HepG2 (cell line): ENCODE measurements at regions not wholly inside any gene's neighbourhood (a gene's known extent, or its start where the extent isn't known, plus 50 kb on each side); places are given as distances from the start of the nearest gene placed in this dataset.

Experiments
- ATAC-seq: fragments of 200-7000 bp; cut with Tn5 transposase; 3 replicates; pipeline ENCODE4 v1.9.1; 2020; ENCODE audit warnings: mild to moderate bottlenecking, moderate library complexity
- BruUV-seq: library from RNA; stranded (reverse); fragments of 400-500 nt; replicated peaks from 2 replicates; lab custom pipeline; 2021; lab: Mats Ljungman, UMichigan
- CTCF ChIA-PET: fragments of 300-600 bp; formaldehyde crosslinking; extraction: SDS; loops from one replicate; lab custom pipeline; 2021; ENCODE audit warnings: low total read pairs, inconsistent platforms, low intra/inter-chr PET ratio; lab: Yijun Ruan, JAX
- POLR2A ChIA-PET: fragments of 350-600 bp; sonication (Branson Sonifier 250); formaldehyde crosslinking; loops from one replicate; lab custom pipeline; 2020; ENCODE audit warnings: antibody characterized with exemption, inconsistent platforms; lab: Yijun Ruan, JAX
- DNase-seq: peaks from one replicate; pipeline ENCODE4 v3.0.0-alpha.2; 2015; ENCODE audit warnings: low spot score
- FAIRE-seq: peaks from 3 replicates; lab custom pipeline; 2011; peaks lifted over from hg19 to GRCh38; lab: Jason Lieb, UNC
- H2AFZ ChIP-seq: one replicate; pipeline ENCODE4 v1.6.1; 2011; ENCODE audit warnings: low read length, inconsistent platforms
- H3K27ac ChIP-seq: fragments of 300-600 bp; 3 replicates; pipeline ENCODE4 v1.8.0; 2011; ENCODE audit warnings: mixed run types, mild to moderate bottlenecking, mixed read lengths, low read length, inconsistent platforms; ENCODE audit not compliant: insufficient read depth; ENCODE audit errors: extremely low read length
- H3K27me3 ChIP-seq, 2 experiments: fragments of 200-600 bp in 1 of 2; 2 replicates in 1 of 2; 3 replicates in 1 of 2; pipeline versions ENCODE4 v1.6.0 to v1.8.0; 2011; ENCODE audit warnings: low read length in 2 of 2, mild to moderate bottlenecking in 2 of 2, moderate library complexity in 2 of 2, inconsistent platforms in 1 of 2; ENCODE audit not compliant: insufficient read depth in 2 of 2, control insufficient read depth in 1 of 2
- H3K36me3 ChIP-seq, 2 experiments: fragments of 200-600 bp in 1 of 2; replicated peaks in 1 of 2; 2 replicates in 1 of 2; 3 replicates in 1 of 2; pipeline versions ENCODE4 v1.5.1 to v1.8.0; 2011; ENCODE audit warnings: low read length in 2 of 2, inconsistent platforms in 1 of 2; ENCODE audit not compliant: insufficient read depth in 2 of 2, control insufficient read depth in 1 of 2
- H3K4me1 ChIP-seq: 2 replicates; pipeline ENCODE4 v1.5.1; 2012; ENCODE audit warnings: low read length, inconsistent platforms; ENCODE audit not compliant: insufficient read depth
- H3K4me2 ChIP-seq: 2 replicates; pipeline ENCODE4 v1.6.0; 2011; ENCODE audit warnings: low read depth, low read length, inconsistent platforms
- H3K4me3 ChIP-seq, 3 experiments: fragments of 200-600 bp in 1 of 3; sonication (generic), shearing (Covaris generic) in 1 of 3; replicated peaks in 1 of 3; 2 replicates each; pipeline ENCODE4 v1.5.1; 2011 to 2016; ENCODE audit warnings: low read length in 3 of 3, inconsistent platforms in 2 of 3, low read depth in 2 of 3, mild to moderate bottlenecking in 2 of 3, control low read depth in 1 of 3, mixed read lengths in 1 of 3; ENCODE audit not compliant: insufficient read depth in 1 of 3
- H3K79me2 ChIP-seq: one replicate; pipeline ENCODE4 v1.6.1; 2011; ENCODE audit warnings: low read length, inconsistent platforms; ENCODE audit not compliant: insufficient read depth
- H3K9ac ChIP-seq: 2 replicates; pipeline ENCODE4 v1.6.0; 2011; ENCODE audit warnings: mild to moderate bottlenecking, low read depth, low read length, inconsistent platforms; ENCODE audit not compliant: insufficient read depth
- H3K9me3 ChIP-seq: 2 replicates; pipeline ENCODE4 v1.5.1; 2012; ENCODE audit warnings: mild to moderate bottlenecking, low read length
- H4K20me1 ChIP-seq: 2 replicates; pipeline ENCODE4 v1.6.0; 2011; ENCODE audit warnings: inconsistent platforms, mild to moderate bottlenecking, low read length, moderate library complexity; ENCODE audit not compliant: insufficient read depth
- AHR ChIP-seq: IDR thresholded peaks from 2 replicates; pipeline ENCODE4 v1.6.1; 2018; ENCODE audit warnings: missing genetic modification reagents, missing compliant biosample characterization
- ARID5B ChIP-seq: IDR thresholded peaks from 2 replicates; pipeline ENCODE4 v1.4.0; 2020; ENCODE audit warnings: mild to moderate bottlenecking, missing genetic modification reagents
- CCDC6 ChIP-seq: sonication (generic); formaldehyde crosslinking; IDR thresholded peaks from 2 replicates; pipeline ENCODE4 v1.8.1; 2022; ENCODE audit warnings: mild to moderate bottlenecking, missing genetic modification reagents, moderate library complexity
- DNMT3B ChIP-seq: conservative IDR thresholded peaks from 2 replicates; pipeline ENCODE4 v1.6.1; 2016; ENCODE audit warnings: missing biosample characterization, control low read depth
- FOXK1 ChIP-seq: sonication (generic); formaldehyde crosslinking; IDR thresholded peaks from 2 replicates; pipeline ENCODE4 v1.4.0; 2020; ENCODE audit warnings: low read depth, missing genetic modification reagents, borderline replicate concordance
- IKZF4 ChIP-seq: sonication (generic); formaldehyde crosslinking; IDR thresholded peaks from 2 replicates; pipeline ENCODE4 v1.5.1; 2020; ENCODE audit warnings: borderline replicate concordance, mild to moderate bottlenecking, low read depth, missing genetic modification reagents; ENCODE audit errors: not compliant biosample characterization
- IKZF5 ChIP-seq: IDR thresholded peaks from 2 replicates; pipeline ENCODE4 v1.6.1; 2018; ENCODE audit warnings: missing genetic modification reagents, mild to moderate bottlenecking, missing compliant biosample characterization
- MBNL3 ChIP-seq: fragments of 250-450 bp; sonication (Bioruptor Pico); conservative IDR thresholded peaks from 2 replicates; pipeline ENCODE4 v1.8.0; 2022; ENCODE audit warnings: mild to moderate bottlenecking, inconsistent platforms
- NKX3-1 ChIP-seq: sonication (generic); formaldehyde crosslinking; IDR thresholded peaks from 2 replicates; pipeline ENCODE4 v1.5.0; 2020; ENCODE audit warnings: missing genetic modification reagents
- PRMT3 ChIP-seq: sonication (generic); formaldehyde crosslinking; IDR thresholded peaks from 2 replicates; pipeline ENCODE4 v1.8.1; 2022; ENCODE audit warnings: low read depth, mild to moderate bottlenecking, moderate library complexity, missing genetic modification reagents, borderline replicate concordance
- ZBTB42 ChIP-seq: sonication (generic); formaldehyde crosslinking; IDR thresholded peaks from 2 replicates; pipeline ENCODE4 v1.5.0; 2020; ENCODE audit warnings: mild to moderate bottlenecking, missing genetic modification reagents
- ZBTB49 ChIP-seq: sonication (generic); formaldehyde crosslinking; IDR thresholded peaks from 2 replicates; pipeline ENCODE4 v1.4.0; 2020; ENCODE audit warnings: missing genetic modification reagents, borderline replicate concordance
- ZNF235 ChIP-seq: sonication (generic); formaldehyde crosslinking; IDR thresholded peaks from 2 replicates; pipeline ENCODE4 v1.8.1; 2023; ENCODE audit warnings: mild to moderate bottlenecking, missing genetic modification reagents, borderline replicate concordance
- ZNF550 ChIP-seq: sonication (generic); formaldehyde crosslinking; IDR thresholded peaks from 2 replicates; pipeline ENCODE4 v1.4.0; 2020; ENCODE audit warnings: mild to moderate bottlenecking, missing genetic modification reagents, borderline replicate concordance
- ZNF569 ChIP-seq: sonication (generic); formaldehyde crosslinking; IDR thresholded peaks from 2 replicates; pipeline ENCODE4 v1.5.0; 2020; ENCODE audit warnings: mild to moderate bottlenecking, missing genetic modification reagents, moderate library complexity, borderline replicate concordance
- ZNF724P ChIP-seq: sonication (generic); formaldehyde crosslinking; IDR thresholded peaks from 2 replicates; pipeline ENCODE4 v1.8.0; 2022; ENCODE audit warnings: missing genetic modification reagents, borderline replicate concordance
- WGBS: methylation state at CpG from one replicate; pipeline ENCODE4 v1.1.6; 2017; ENCODE audit warnings: low lambda C conversion rate; 5-methylcytosine and 5-hydroxymethylcytosine counted together
- in situ Hi-C: cut with HindIII; loops from 2 replicates; pipeline ENCODE4 v1.10.0; 2017; ENCODE audit warnings: low pct_unique_long_range_greater_than_20kb; ENCODE audit not compliant: extremely low pct_ligation_motif_present
- intact Hi-C: fragments of 100-400 bp; cut with micrococcal nuclease; formaldehyde crosslinking; loops from one replicate; pipeline ENCODE4 v1.10.0; 2022; ENCODE audit not compliant: unreplicated experiment

- no peaks in the 10 kb centered on the region for H3K36me3 ChIP-seq
- no peak overlapping the region for H3K27ac ChIP-seq
- no peak for TF ChIP-seq FOXK1 (CRISPR knock-in tag)
- TF ChIP-seq ZBTB42 (CRISPR knock-in tag), result no peak
- TF ChIP-seq MBNL3, result no peak
- TF ChIP-seq ZNF724P (CRISPR knock-in tag), result no peak
- no peak for TF ChIP-seq AHR (CRISPR knock-in tag)
- no peak for TF ChIP-seq ZNF235 (CRISPR knock-in tag)
- TF ChIP-seq ZBTB49 (CRISPR knock-in tag), result no peak
- TF ChIP-seq ARID5B (CRISPR knock-in tag), result no peak
- no peak for TF ChIP-seq IKZF5 (CRISPR knock-in tag)
- TF ChIP-seq ZNF569, result no peak
- no peak for TF ChIP-seq IKZF4 (CRISPR knock-in tag)
- no peak for TF ChIP-seq PRMT3 (CRISPR knock-in tag)
- TF ChIP-seq ZNF550, result no peak
- no peak for TF ChIP-seq DNMT3B
- TF ChIP-seq NKX3-1 (CRISPR knock-in tag), result no peak
- no peak for TF ChIP-seq CCDC6 (CRISPR knock-in tag)
- BruUV-seq, result no TSS peak
- DNase-seq (no peak), ATAC-seq (no peak), FAIRE-seq (no peak)
- H3K9me3 ChIP-seq, result no peaks in the 10 kb centered on the region
- in situ Hi-C loops (no loop called here), intact Hi-C loops (no loop called here)
- ChIA-PET POLR2A (no interaction called here), CTCF (no interaction called here)
- 0% methylated on average over 1 of the region's 1 CpG for WGBS
- no peak overlapping the region for H3K9ac ChIP-seq
- no peaks in the 10 kb centered on the region for H4K20me1 ChIP-seq
- H3K79me2 ChIP-seq, result no peaks in the 10 kb centered on the region
- no peaks in the 10 kb centered on the region for H3K4me1 ChIP-seq
- no peaks in the 10 kb centered on the region for H3K27me3 ChIP-seq
- no peak overlapping the region for H2AFZ ChIP-seq
- H3K4me3 ChIP-seq, result no peak overlapping the region
- H3K4me2 ChIP-seq, result no peak overlapping the region
These were observed 201.3 kb upstream of the RARB start for GRCh38 chr3:25226747-25227146.
